ENCODE measurements at regions not wholly inside any gene's neighbourhood (a gene's known extent, or its start where the extent isn't known, plus 50 kb on each side); places are given as distances from the start of the nearest gene placed in this dataset.

GRCh38 chr2:234181121-234181520 lies 130.6 kb downstream of the SPP2 start:
- Histone ChIP-seq H3K4me3 (ENCODE audit: low read depth, low read length) (no peak overlapping the region), H3K27me3 (ENCODE audit: control insufficient read depth, insufficient read depth, low read length) (no peaks in the 10 kb centered on the region), H3K36me3 (ENCODE audit: control insufficient read depth, insufficient read depth, low read length) (no peaks in the 10 kb centered on the region)
- no peak for TF ChIP-seq CTCF (IDR thresholded peaks at IDR 0.05; ENCODE audit: insufficient read depth, low read length, poor library complexity, severe bottlenecking)
- DNase-seq (ENCODE audit: low read depth), result no peak

GRCh38 chr2:234179031-234179363 lies 128.5 kb downstream of the SPP2 start:
- DNase-seq (ENCODE audit: low read depth), result no peak
- Histone ChIP-seq H3K4me3 (ENCODE audit: low read depth, low read length) (no peak overlapping the region), H3K27me3 (ENCODE audit: control insufficient read depth, insufficient read depth, low read length) (no peaks in the 10 kb centered on the region), H3K36me3 (ENCODE audit: control insufficient read depth, insufficient read depth, low read length) (no peaks in the 10 kb centered on the region)
- no peak for TF ChIP-seq CTCF (IDR thresholded peaks at IDR 0.05; ENCODE audit: insufficient read depth, low read length, poor library complexity, severe bottlenecking)

- Histone ChIP-seq H3K36me3 (ENCODE audit: control insufficient read depth, insufficient read depth, low read length) (no peaks in the 10 kb centered on the region), H3K27me3 (ENCODE audit: control insufficient read depth, insufficient read depth, low read length) (no peaks in the 10 kb centered on the region), H3K4me3 (ENCODE audit: low read depth, low read length) (no peak overlapping the region)
- no peak for DNase-seq (ENCODE audit: low read depth)
- TF ChIP-seq CTCF (IDR thresholded peaks at IDR 0.05; ENCODE audit: insufficient read depth, low read length, poor library complexity, severe bottlenecking), result no peak
These were observed 128.0 kb downstream of the SPP2 start for GRCh38 chr2:234178330-234179030.

- no peak for TF ChIP-seq CTCF (IDR thresholded peaks at IDR 0.05; ENCODE audit: insufficient read depth, low read length, poor library complexity, severe bottlenecking)
- Histone ChIP-seq H3K36me3 (ENCODE audit: control insufficient read depth, insufficient read depth, low read length) (no peaks in the 10 kb centered on the region), H3K27me3 (ENCODE audit: control insufficient read depth, insufficient read depth, low read length) (no peaks in the 10 kb centered on the region), H3K4me3 (ENCODE audit: low read depth, low read length) (no peak overlapping the region)
- no peak for DNase-seq (ENCODE audit: low read depth)
These were observed 125.1 kb downstream of the SPP2 start for GRCh38 chr2:234175649-234176048.

DNA sequence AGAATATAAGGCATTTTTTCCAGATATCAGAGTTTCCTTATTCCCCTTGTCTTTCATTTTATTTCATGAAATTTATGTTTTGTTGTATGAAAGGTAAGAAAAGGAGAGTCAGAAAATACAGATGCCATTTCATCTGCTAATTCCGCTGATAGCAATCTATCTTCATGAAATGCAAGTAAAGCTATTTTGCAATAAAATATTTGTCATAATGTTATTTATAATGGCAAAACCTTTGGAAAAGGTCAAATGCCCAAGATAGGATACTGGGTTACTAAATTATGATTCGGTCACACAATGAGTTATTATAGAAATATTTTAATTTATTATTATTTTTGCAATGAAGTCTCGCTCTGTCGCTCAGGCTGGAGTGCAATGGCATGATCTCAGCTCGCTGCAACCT lies 124.2 kb downstream of the SPP2 start:
- Histone ChIP-seq H3K4me3 (ENCODE audit: low read depth, low read length) (no peak overlapping the region), H3K36me3 (ENCODE audit: control insufficient read depth, insufficient read depth, low read length) (no peaks in the 10 kb centered on the region), H3K27me3 (ENCODE audit: control insufficient read depth, insufficient read depth, low read length) (no peaks in the 10 kb centered on the region)
- no peak for TF ChIP-seq CTCF (IDR thresholded peaks at IDR 0.05; ENCODE audit: insufficient read depth, low read length, poor library complexity, severe bottlenecking)
- no peak for DNase-seq (ENCODE audit: low read depth)

DNA sequence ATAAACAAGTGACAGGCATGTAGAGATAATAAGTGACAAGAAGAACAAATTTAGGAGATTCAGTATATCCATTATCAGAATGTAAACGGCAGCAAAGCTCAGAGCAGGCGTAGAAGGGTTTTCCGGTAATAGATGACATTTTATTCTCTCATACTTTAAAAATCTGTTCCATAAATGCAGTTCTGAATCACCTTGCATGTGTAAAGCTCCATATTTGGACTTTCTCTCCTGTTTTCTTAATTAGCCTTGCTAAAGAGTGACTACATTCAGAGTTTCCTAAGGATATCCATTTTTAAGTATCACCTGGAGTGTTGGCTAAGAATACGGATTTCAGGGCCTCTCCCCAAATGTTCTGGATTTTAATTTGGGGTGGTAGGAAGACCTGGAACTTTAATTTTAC lies 122.0 kb downstream of the SPP2 start:
- TF ChIP-seq CTCF (IDR thresholded peaks at IDR 0.05; ENCODE audit: insufficient read depth, low read length, poor library complexity, severe bottlenecking), result no peak
- Histone ChIP-seq H3K27me3 (ENCODE audit: control insufficient read depth, insufficient read depth, low read length) (no peaks in the 10 kb centered on the region), H3K36me3 (ENCODE audit: control insufficient read depth, insufficient read depth, low read length) (no peaks in the 10 kb centered on the region), H3K4me3 (ENCODE audit: low read depth, low read length) (no peak overlapping the region)
- DNase-seq (ENCODE audit: low read depth), result no peak
